Hematopoietic multipotent progenitor cell treated with erythropoietin and hydrocortisone succinate and interleukin-3 and kit ligand, for 8 days (in vitro differentiated cells): ENCODE measurements at regions not wholly inside any gene's neighbourhood (a gene's known extent, or its start where the extent isn't known, plus 50 kb on each side); places are given as distances from the start of the nearest gene placed in this dataset.
"Not testable (repeated sequence)": the region's sequence is repeated elsewhere in the genome, so short reads cannot be mapped to it uniquely, and the experiment has no call there.

Experiments used
- DNase-seq: peaks from one replicate; pipeline ENCODE4 v3.0.0-alpha.2; 2015

- DNase-seq = no peak
Observed at GRCh38 chr15:45869034-45869668, 234.3 kb downstream of the SQOR start.

- no peak for DNase-seq
Observed at GRCh38 chr15:45871121-45871855, 236.5 kb downstream of the SQOR start.

- DNase-seq = no peak
Observed at GRCh38 chr15:45873781-45874180, 239.0 kb downstream of the SQOR start.

GRCh38 chr15:45874566-45874965 is 239.7 kb downstream of the SQOR start:
- DNase-seq = not testable (repeated sequence)

- no peak for DNase-seq
Observed at GRCh38 chr15:45884289-45884688, 249.5 kb downstream of the SQOR start.

GRCh38 chr15:45884755-45885445 is 250.1 kb downstream of the SQOR start:
- DNase-seq = no peak

- no peak for DNase-seq
Observed at GRCh38 chr15:45885801-45886200, 251.0 kb downstream of the SQOR start.

GRCh38 chr15:45891766-45892165 is 256.9 kb downstream of the SQOR start:
- DNase-seq = no peak

- no peak for DNase-seq
Observed at GRCh38 chr15:45892182-45892581, 257.4 kb downstream of the SQOR start.

- DNase-seq = no peak
Observed at GRCh38 chr15:45903283-45903682, 268.5 kb downstream of the SQOR start.

- DNase-seq = no peak
Observed at GRCh38 chr15:45904019-45904418, 269.2 kb downstream of the SQOR start.

- DNase-seq = no peak
Observed at GRCh38 chr15:45906230-45906629, 271.4 kb downstream of the SQOR start.

- no peak for DNase-seq
Observed at GRCh38 chr15:45910671-45911070, 275.8 kb downstream of the SQOR start.

- no peak for DNase-seq
Observed at GRCh38 chr15:45913451-45913850, 278.6 kb downstream of the SQOR start.

GRCh38 chr15:45914425-45914824 is 279.6 kb downstream of the SQOR start:
- DNase-seq = no peak

- DNase-seq = no peak
Observed at GRCh38 chr15:45918839-45919238, 284.0 kb downstream of the SQOR start.

GRCh38 chr15:45919806-45920205 is 285.0 kb downstream of the SQOR start:
- no peak for DNase-seq

- no peak for DNase-seq
Observed at GRCh38 chr15:45921376-45921775, 286.5 kb downstream of the SQOR start.

GRCh38 chr15:45921978-45922377 is 287.1 kb downstream of the SQOR start:
- no peak for DNase-seq

- no peak for DNase-seq
Observed at GRCh38 chr15:45941367-45941766, 306.5 kb downstream of the SQOR start.

GRCh38 chr15:45943240-45943639 is 308.4 kb downstream of the SQOR start:
- no peak for DNase-seq

GRCh38 chr15:45946111-45946510 is 311.3 kb downstream of the SQOR start:
- DNase-seq = no peak

GRCh38 chr15:45948181-45948621 is 313.4 kb downstream of the SQOR start:
- DNase-seq = no peak

GRCh38 chr15:45958924-45959323 is 324.1 kb downstream of the SQOR start:
- no peak for DNase-seq
